ENCODE measurements at regions not wholly inside any gene's neighbourhood (a gene's known extent, or its start where the extent isn't known, plus 50 kb on each side); places are given as distances from the start of the nearest gene placed in this dataset.

DNA sequence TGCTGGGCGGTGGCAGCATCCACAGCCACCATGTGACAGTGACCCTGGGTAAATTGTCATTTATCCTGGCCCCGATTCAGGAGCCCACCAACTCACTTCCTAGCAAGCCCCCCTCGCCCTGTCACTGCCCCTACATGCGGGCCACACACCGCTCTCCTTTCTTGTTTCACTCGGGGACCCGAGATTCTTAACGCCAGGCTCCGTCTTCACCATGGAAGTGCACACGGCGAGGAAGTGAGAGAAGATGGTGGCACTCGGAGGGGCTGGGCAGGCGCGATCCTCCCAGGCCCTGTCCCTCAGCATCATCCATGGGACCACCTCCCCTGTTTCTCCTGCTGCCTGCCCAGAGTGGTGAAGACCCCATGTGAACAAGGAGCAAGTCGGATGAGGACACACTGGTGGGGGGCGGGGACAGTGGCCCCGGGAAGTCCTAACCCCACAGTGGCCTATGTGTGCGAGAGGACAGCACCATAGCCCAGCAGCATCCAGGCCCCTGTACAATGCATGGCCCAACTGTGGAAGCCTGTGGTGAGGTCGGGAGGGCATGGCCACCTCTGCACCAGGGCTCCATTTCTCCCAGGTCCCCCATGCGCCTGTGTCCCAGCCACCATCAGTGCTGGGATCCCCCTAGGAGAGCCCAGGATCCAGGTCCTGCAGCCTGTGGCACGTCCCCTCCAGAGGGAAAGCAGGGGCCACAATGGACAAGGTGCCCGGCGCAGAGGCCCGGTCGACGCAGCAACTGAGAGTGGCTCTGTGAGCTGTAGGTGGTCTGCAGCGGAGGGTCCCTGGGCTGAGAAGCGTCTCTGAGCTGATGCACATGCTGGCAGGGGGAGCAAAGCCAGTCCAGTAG, 262.8 kb downstream of the BRD1 start:
- TF ChIP-seq RFX5 (IDR thresholded peaks at IDR 0.05; ENCODE audit: low read depth, low read length): no peak
- no peak overlapping the region for H3K23ac ChIP-seq (ENCODE audit: low read depth, low read length)
- no TSS peak for BruUV-seq (replicated peaks)
- ATAC-seq (ENCODE audit: low read depth) (no peak), DNase-seq (no peak)
- no peak overlapping the region for H3K9ac ChIP-seq (ENCODE audit: low read depth, low read length)
- no peak overlapping the region for H4K8ac ChIP-seq (ENCODE audit: low read depth in 2 of 2, low read length in 2 of 2)
- H4K5ac ChIP-seq (ENCODE audit: low read depth, low read length): no peak overlapping the region
- H3K18ac ChIP-seq (ENCODE audit: low read depth, low read length): no peak overlapping the region
- no peaks in the 10 kb centered on the region for H3K27me3 ChIP-seq (ENCODE audit: control insufficient read depth, insufficient read depth, low read length)
- no peak overlapping the region for H2AK5ac ChIP-seq (ENCODE audit: low read depth, low read length)
- no peaks in the 10 kb centered on the region for H3K36me3 ChIP-seq (ENCODE audit: control insufficient read depth, insufficient read depth, low read length)
- no peaks in the 10 kb centered on the region for H3K4me1 ChIP-seq (ENCODE audit: control insufficient read depth, insufficient read depth, low read length)
- CTCF ChIA-PET: no interaction called here
- H2BK15ac ChIP-seq (ENCODE audit: low read depth, low read length): no peak overlapping the region
- no peak overlapping the region for H2AFZ ChIP-seq (replicated peaks; ENCODE audit: low read length, poor library complexity)
- H3K4me2 ChIP-seq (ENCODE audit: low read depth, low read length): no peak overlapping the region
- H4K91ac ChIP-seq (ENCODE audit: insufficient read depth, low read depth, low read length): no peak overlapping the region
- POLR2A ChIA-PET (ENCODE audit: unreplicated experiment): no interaction called here
- no peak overlapping the region for H2BK5ac ChIP-seq (ENCODE audit: low read depth, low read length, poor library complexity, severe bottlenecking)
- no peak overlapping the region for H3K56ac ChIP-seq (ENCODE audit: extremely low read depth, insufficient read depth, low read length)
- no peak overlapping the region for H3K4me3 ChIP-seq (ENCODE audit: insufficient read depth, low read depth, low read length)
- H3K79me1 ChIP-seq (ENCODE audit: low read depth in 1 of 2, low read length in 2 of 2): no peaks in the 10 kb centered on the region
- H3K27ac ChIP-seq (ENCODE audit: insufficient read depth, low read length): no peak overlapping the region
- 79% methylated on average over 17 of the region's 28 CpGs; no CpG with 5 or more reads in 1 of the 2 experiments for WGBS, 2 experiments (ENCODE audit: extremely low coverage in 2 of 2, insufficient read length in 1 of 2)
- intact Hi-C loops (cut with micrococcal nuclease): no loop called here
- peaks cover 52% of the 10 kb centered on the region for H3K9me3 ChIP-seq (ENCODE audit: control insufficient read depth, insufficient read depth, low read length)
- H3K14ac ChIP-seq (replicated peaks; ENCODE audit: low read depth, low read length): no peak overlapping the region
- no peak overlapping the region for H2BK20ac ChIP-seq (ENCODE audit: low read depth, low read length)
- H3K9me1 ChIP-seq (ENCODE audit: insufficient read depth, low read length): no peaks in the 10 kb centered on the region
- no peak overlapping the region for H3K4ac ChIP-seq (ENCODE audit: low read depth, low read length)
- H4K20me1 ChIP-seq (ENCODE audit: insufficient read depth, low read length): no peaks in the 10 kb centered on the region
- no peak overlapping the region for H2AK9ac ChIP-seq (replicated peaks; ENCODE audit: low read depth, low read length, poor library complexity)
- in situ Hi-C loops (cut with MboI; ENCODE audit: low sequenced_read_pairs): no loop called here
- dilution Hi-C loops (cut with HindIII; ENCODE audit: low sequenced_read_pairs, unreplicated experiment): no loop called here
- H2BK120ac ChIP-seq (ENCODE audit: low read depth, low read length): no peak overlapping the region

Measured in IMR-90 (cell line).